Stimulated activated CD4-positive, alpha-beta T cell treated with anti-CD3 and anti-CD28 coated beads, Interleukin-2, amount 100 ng/mL, for 48 hours (primary cell): ENCODE measurements at regions not wholly inside any gene's neighbourhood (a gene's known extent, or its start where the extent isn't known, plus 50 kb on each side); places are given as distances from the start of the nearest gene placed in this dataset.
"Not testable (repeated sequence)": the region's sequence is repeated elsewhere in the genome, so short reads cannot be mapped to it uniquely, and the experiment has no call there.

ENCODE experiments used
- DNase-seq, 2 donors: peaks; one replicate each; pipeline ENCODE4 v3.0.0-alpha.2; 2020

DNA sequence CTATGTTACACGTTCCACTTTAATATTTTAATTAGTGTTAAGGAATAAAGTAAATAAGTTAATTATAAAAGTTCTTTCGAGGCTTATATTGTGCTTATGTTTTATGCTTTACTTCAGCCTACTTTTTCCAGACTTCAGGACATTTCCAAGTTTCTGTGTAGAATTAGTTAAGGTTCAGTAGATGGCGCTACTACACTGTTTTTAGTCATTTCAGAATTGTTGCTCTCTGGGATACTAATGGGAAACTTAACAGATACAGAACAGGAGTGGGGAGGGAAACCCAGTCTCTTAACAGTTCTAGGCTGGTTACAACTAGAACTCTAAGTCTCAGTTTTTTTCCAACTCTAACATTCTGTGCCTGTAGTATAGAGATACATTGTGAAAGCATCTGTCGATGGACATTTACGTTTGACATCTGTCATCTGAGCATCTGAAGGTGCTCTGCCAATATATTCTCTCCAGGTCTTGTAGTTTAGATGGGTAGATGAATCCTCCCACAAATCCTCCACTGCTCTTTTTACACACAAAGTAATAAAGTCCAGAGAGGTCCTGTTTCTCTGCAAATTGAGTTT is 56.8 kb upstream of the FAM171A1 start:
- DNase-seq, result no peak

DNA sequence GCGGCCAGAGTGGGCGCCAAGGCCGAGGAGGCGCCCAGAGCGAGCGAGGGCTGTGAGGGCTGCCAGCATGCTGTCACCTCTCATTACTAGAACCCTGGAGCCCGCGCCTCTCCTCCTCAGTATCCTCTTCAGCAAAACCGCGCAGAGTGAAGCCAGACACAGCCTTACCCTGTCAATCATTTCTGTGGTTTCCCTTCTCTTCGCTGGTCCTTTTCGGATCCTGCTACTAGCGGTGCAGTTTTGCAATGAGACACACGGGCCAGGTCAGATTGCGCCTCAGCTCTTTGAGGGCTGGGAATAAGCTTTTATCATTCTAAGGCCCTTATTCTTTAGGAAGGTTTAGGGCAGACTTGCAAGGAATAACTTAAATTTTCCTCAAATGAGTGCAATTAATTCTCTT is 55.5 kb upstream of the FAM171A1 start:
- DNase-seq, result no peak

DNA sequence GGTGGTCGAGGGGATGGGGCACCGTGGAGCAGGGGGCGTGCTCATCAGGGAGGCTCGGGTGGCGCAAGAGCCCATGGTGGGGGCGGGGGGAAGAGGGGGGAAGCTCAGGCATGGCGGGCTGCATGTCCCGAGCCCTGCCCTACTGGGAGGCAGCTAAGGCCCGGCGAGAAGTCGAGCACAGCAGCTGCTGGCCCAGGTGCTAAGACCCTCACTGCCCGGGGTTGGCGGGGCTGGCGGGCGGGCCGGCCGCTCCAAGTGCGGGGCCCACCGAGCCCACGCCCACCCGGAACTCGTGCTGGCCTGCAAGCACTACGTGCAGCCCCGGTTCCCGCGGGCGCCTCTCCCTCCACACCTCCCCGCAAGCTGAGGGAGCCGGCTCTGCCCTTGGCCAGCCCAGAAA is 55.0 kb upstream of the FAM171A1 start:
- DNase-seq, result no peak

DNA sequence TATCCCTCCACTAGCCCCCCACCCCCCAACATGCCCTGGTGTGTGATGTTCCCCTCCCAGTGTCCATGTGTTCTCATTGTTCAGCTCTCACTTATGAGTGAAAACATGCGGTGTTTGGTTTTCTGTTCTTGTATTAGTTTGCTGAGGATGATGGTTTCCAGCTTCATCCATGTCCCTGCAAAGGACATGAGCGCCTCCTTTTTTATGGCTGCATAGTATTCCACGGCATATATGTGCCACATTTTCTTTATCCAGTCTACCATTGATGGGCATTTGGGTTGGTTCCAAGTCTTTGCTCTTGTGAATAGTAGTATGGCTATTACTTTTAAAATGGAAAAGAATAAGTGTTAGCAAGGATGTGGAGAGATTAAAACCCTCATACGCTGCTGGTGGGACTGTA is 50.8 kb upstream of the FAM171A1 start:
- DNase-seq, result not testable (repeated sequence)
